Liver (tissue), 8 donors: ENCODE measurements at regions not wholly inside any gene's neighbourhood (a gene's known extent, or its start where the extent isn't known, plus 50 kb on each side); places are given as distances from the start of the nearest gene placed in this dataset.

Source experiments
- DNase-seq: peaks from one replicate; pipeline ENCODE4 v3.0.0-alpha.2; 2017; ENCODE audit warnings: low spot score
- H3K27ac ChIP-seq, 2 donors: one replicate each; pipeline ENCODE4 v1.7.0; 2013; ENCODE audit warnings: inconsistent platforms in 2 of 2, low read length in 2 of 2, control low read depth in 1 of 2, low read depth in 1 of 2, mild to moderate bottlenecking in 1 of 2
- H3K27me3 ChIP-seq, 4 donors: one replicate each; pipeline versions ENCODE4 v1.6.1 to v1.7.0; 2013; ENCODE audit warnings: low read length in 3 of 4, inconsistent platforms in 1 of 4, mild to moderate bottlenecking in 1 of 4, moderate library complexity in 1 of 4; ENCODE audit not compliant: control insufficient read depth in 4 of 4, insufficient read depth in 4 of 4
- H3K36me3 ChIP-seq, 4 donors: one replicate each; pipeline versions ENCODE4 v1.6.1 to v1.7.0; 2013; ENCODE audit warnings: low read length in 3 of 4, mild to moderate bottlenecking in 3 of 4, low read depth in 1 of 4, moderate library complexity in 1 of 4; ENCODE audit not compliant: control insufficient read depth in 4 of 4, insufficient read depth in 3 of 4
- H3K4me1 ChIP-seq, 4 donors: one replicate each; pipeline versions ENCODE4 v1.6.1 to v1.7.0; 2013; ENCODE audit warnings: low read length in 3 of 4, mild to moderate bottlenecking in 3 of 4, moderate library complexity in 1 of 4; ENCODE audit not compliant: control insufficient read depth in 4 of 4, insufficient read depth in 4 of 4
- H3K4me3 ChIP-seq, 3 donors: one replicate each; pipeline versions ENCODE4 v1.6.1 to v1.7.0; 2013; ENCODE audit warnings: low read length in 3 of 3, control low read depth in 1 of 3, low read depth in 1 of 3, mild to moderate bottlenecking in 1 of 3
- H3K9ac ChIP-seq, 2 donors: one replicate each; pipeline ENCODE4 v1.7.0; 2013; ENCODE audit warnings: low read length in 2 of 2, mild to moderate bottlenecking in 2 of 2, moderate library complexity in 2 of 2, control low read depth in 1 of 2, low read depth in 1 of 2
- H3K9me3 ChIP-seq, 4 donors: one replicate each; pipeline versions ENCODE4 v1.6.1 to v1.7.0; 2013; ENCODE audit warnings: low read length in 3 of 4; ENCODE audit not compliant: control insufficient read depth in 4 of 4
- EGR1 ChIP-seq, 2 donors: IDR thresholded peaks; 2 replicates each; pipeline ENCODE4 v1.6.1; 2016 to 2018; ENCODE audit warnings: antibody characterized with exemption in 2 of 2, low read depth in 2 of 2
- FOXA1 ChIP-seq: IDR thresholded peaks from 2 replicates; pipeline ENCODE4 v1.6.1; 2016; ENCODE audit warnings: antibody characterized with exemption
- FOXA2 ChIP-seq: IDR thresholded peaks from 2 replicates; pipeline ENCODE4 v1.6.1; 2016; ENCODE audit warnings: antibody characterized with exemption
- GABPA ChIP-seq, 2 donors: IDR thresholded peaks in 1 of 2; conservative IDR thresholded peaks in 1 of 2; 2 replicates each; pipeline ENCODE4 v1.6.1; 2016; ENCODE audit warnings: antibody characterized with exemption in 2 of 2, mild to moderate bottlenecking in 1 of 2, moderate library complexity in 1 of 2
- HNF4A ChIP-seq, 2 donors: conservative IDR thresholded peaks; 2 replicates each; pipeline ENCODE4 v1.6.1; 2016; ENCODE audit warnings: antibody characterized with exemption in 2 of 2, mild to moderate bottlenecking in 2 of 2
- HNF4G ChIP-seq: IDR thresholded peaks from 2 replicates; pipeline ENCODE4 v1.6.1; 2016; ENCODE audit warnings: antibody characterized with exemption
- JUND ChIP-seq, 2 donors: IDR thresholded peaks; 2 replicates each; pipeline ENCODE4 v1.6.1; 2016; ENCODE audit warnings: antibody characterized with exemption in 2 of 2
- NR2F2 ChIP-seq: IDR thresholded peaks from 2 replicates; pipeline ENCODE4 v1.6.1; 2016; ENCODE audit warnings: antibody characterized with exemption
- RAD21 ChIP-seq, 2 donors: IDR thresholded peaks; 2 replicates each; pipeline ENCODE4 v1.6.1; 2016; ENCODE audit warnings: antibody characterized with exemption in 2 of 2, mild to moderate bottlenecking in 2 of 2
- RXRA ChIP-seq, 2 donors: IDR thresholded peaks; 2 replicates each; pipeline ENCODE4 v1.6.1; 2017 to 2018; ENCODE audit warnings: antibody characterized with exemption in 2 of 2, mild to moderate bottlenecking in 1 of 2
- SP1 ChIP-seq: IDR thresholded peaks from 2 replicates; pipeline ENCODE4 v1.6.1; 2018; ENCODE audit warnings: antibody characterized with exemption, mild to moderate bottlenecking
- TAF1 ChIP-seq: conservative IDR thresholded peaks from 2 replicates; pipeline ENCODE4 v1.6.1; 2016; ENCODE audit warnings: antibody characterized with exemption, mild to moderate bottlenecking
- YY1 ChIP-seq: IDR thresholded peaks from 2 replicates; pipeline ENCODE4 v1.6.1; 2016; ENCODE audit warnings: antibody characterized with exemption, mild to moderate bottlenecking
- WGBS: extraction: QIAGEN DNeasy Blood & Tissue Kit; methylation state at CpG from one replicate; pipeline ENCODE4 v1.1.7; 2013; 5-methylcytosine and 5-hydroxymethylcytosine counted together
- TF ChIP-seq, protein P1 (sequence below): IDR thresholded peaks from 2 replicates; pipeline ENCODE4 v1.6.1; 2016; ENCODE audit warnings: antibody characterized with exemption, mild to moderate bottlenecking
- TF ChIP-seq, protein P2 (sequence below): IDR thresholded peaks from 2 replicates; pipeline ENCODE4 v1.6.1; 2016; ENCODE audit warnings: antibody characterized with exemption
- TF ChIP-seq, protein P3 (sequence below): IDR thresholded peaks from 2 replicates; pipeline ENCODE4 v1.6.1; 2016; ENCODE audit warnings: antibody characterized with exemption
- TF ChIP-seq, protein P4 (sequence below): IDR thresholded peaks from 2 replicates; pipeline ENCODE4 v1.6.1; 2016; ENCODE audit warnings: antibody characterized with exemption
- TF ChIP-seq, protein P5 (sequence below): fragments of 150-350 bp; IDR thresholded peaks from 2 replicates; pipeline ENCODE4 v1.5.1; 2017; ENCODE audit warnings: improper control_type of control experiment, low read depth, low read length; ENCODE audit not compliant: missing input control
- donor health status: healthy.
- donor health status: healthy.
- donor health status: healthy.
- donor health status: healthy.
- donor health status: healthy.

DNA sequence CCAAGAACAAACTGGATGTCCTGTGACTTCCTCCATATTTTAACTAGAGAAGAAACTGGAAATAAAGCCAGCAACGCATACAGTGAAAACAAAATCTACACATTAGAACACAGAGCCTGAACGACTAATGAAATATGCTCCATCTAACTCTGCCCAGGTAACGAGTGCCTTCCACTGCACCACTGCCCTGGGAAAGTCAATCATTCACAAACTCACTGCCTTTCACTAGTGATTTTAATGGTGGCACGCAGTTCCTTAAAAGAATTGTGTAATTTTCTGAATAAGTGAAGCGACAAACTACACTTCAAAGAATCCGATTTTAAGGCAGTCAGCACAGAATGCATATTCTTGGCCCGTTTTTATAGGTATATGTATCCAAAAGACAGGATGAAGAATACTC, 416.0 kb downstream of the SHQ1 start:
- no peaks in the 10 kb centered on the region for H3K27me3 ChIP-seq
- peaks cover 0 to 26% (median 0%) of the 10 kb centered on the region in 4 donors for H3K4me1 ChIP-seq
- no peak overlapping the region for H3K4me3 ChIP-seq

More for the DNA sequence above, 416.0 kb downstream of the SHQ1 start:
- Histone ChIP-seq H3K27ac (no peak overlapping the region), H3K9me3 (no peaks in the 10 kb centered on the region), H3K36me3 (peaks cover 0 to 2% (median 0%) of the 10 kb centered on the region in 4 donors), H3K9ac (no peak overlapping the region)
- no peak for DNase-seq
- 87% methylated on average over 7 of the region's 7 CpGs for WGBS
- TF ChIP-seq SP1, result no peak
- TF ChIP-seq, protein P1, sequence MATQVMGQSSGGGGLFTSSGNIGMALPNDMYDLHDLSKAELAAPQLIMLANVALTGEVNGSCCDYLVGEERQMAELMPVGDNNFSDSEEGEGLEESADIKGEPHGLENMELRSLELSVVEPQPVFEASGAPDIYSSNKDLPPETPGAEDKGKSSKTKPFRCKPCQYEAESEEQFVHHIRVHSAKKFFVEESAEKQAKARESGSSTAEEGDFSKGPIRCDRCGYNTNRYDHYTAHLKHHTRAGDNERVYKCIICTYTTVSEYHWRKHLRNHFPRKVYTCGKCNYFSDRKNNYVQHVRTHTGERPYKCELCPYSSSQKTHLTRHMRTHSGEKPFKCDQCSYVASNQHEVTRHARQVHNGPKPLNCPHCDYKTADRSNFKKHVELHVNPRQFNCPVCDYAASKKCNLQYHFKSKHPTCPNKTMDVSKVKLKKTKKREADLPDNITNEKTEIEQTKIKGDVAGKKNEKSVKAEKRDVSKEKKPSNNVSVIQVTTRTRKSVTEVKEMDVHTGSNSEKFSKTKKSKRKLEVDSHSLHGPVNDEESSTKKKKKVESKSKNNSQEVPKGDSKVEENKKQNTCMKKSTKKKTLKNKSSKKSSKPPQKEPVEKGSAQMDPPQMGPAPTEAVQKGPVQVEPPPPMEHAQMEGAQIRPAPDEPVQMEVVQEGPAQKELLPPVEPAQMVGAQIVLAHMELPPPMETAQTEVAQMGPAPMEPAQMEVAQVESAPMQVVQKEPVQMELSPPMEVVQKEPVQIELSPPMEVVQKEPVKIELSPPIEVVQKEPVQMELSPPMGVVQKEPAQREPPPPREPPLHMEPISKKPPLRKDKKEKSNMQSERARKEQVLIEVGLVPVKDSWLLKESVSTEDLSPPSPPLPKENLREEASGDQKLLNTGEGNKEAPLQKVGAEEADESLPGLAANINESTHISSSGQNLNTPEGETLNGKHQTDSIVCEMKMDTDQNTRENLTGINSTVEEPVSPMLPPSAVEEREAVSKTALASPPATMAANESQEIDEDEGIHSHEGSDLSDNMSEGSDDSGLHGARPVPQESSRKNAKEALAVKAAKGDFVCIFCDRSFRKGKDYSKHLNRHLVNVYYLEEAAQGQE, result no peak
- TF ChIP-seq HNF4G, result no peak
- TF ChIP-seq, protein P2, sequence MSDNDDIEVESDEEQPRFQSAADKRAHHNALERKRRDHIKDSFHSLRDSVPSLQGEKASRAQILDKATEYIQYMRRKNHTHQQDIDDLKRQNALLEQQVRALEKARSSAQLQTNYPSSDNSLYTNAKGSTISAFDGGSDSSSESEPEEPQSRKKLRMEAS, result no peak
- TF ChIP-seq GABPA (IDR thresholded peaks at IDR 0.05 in 1 of 2, conservative IDR thresholded peaks at IDR 0.05 in 1 of 2), result no peak
- no peak for TF ChIP-seq TAF1
- TF ChIP-seq, protein P3, sequence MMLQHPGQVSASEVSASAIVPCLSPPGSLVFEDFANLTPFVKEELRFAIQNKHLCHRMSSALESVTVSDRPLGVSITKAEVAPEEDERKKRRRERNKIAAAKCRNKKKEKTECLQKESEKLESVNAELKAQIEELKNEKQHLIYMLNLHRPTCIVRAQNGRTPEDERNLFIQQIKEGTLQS, result no peak
- no peak for TF ChIP-seq RAD21 (IDR thresholded peaks at IDR 0.05)
- TF ChIP-seq FOXA2, result no peak
- TF ChIP-seq, protein P4, sequence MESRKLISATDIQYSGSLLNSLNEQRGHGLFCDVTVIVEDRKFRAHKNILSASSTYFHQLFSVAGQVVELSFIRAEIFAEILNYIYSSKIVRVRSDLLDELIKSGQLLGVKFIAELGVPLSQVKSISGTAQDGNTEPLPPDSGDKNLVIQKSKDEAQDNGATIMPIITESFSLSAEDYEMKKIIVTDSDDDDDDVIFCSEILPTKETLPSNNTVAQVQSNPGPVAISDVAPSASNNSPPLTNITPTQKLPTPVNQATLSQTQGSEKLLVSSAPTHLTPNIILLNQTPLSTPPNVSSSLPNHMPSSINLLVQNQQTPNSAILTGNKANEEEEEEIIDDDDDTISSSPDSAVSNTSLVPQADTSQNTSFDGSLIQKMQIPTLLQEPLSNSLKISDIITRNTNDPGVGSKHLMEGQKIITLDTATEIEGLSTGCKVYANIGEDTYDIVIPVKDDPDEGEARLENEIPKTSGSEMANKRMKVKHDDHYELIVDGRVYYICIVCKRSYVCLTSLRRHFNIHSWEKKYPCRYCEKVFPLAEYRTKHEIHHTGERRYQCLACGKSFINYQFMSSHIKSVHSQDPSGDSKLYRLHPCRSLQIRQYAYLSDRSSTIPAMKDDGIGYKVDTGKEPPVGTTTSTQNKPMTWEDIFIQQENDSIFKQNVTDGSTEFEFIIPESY, result no peak
- no peak for TF ChIP-seq NR2F2
- TF ChIP-seq JUND (IDR thresholded peaks at IDR 0.05), result no peak
- no peak for TF ChIP-seq HNF4A (conservative IDR thresholded peaks at IDR 0.05)
- no peak for TF ChIP-seq YY1
- TF ChIP-seq EGR1 (IDR thresholded peaks at IDR 0.05; ENCODE audit: low read depth in 2 of 2), result no peak
- no peak for TF ChIP-seq RXRA (IDR thresholded peaks at IDR 0.05)
- no peak for TF ChIP-seq FOXA1
- TF ChIP-seq, protein P5, sequence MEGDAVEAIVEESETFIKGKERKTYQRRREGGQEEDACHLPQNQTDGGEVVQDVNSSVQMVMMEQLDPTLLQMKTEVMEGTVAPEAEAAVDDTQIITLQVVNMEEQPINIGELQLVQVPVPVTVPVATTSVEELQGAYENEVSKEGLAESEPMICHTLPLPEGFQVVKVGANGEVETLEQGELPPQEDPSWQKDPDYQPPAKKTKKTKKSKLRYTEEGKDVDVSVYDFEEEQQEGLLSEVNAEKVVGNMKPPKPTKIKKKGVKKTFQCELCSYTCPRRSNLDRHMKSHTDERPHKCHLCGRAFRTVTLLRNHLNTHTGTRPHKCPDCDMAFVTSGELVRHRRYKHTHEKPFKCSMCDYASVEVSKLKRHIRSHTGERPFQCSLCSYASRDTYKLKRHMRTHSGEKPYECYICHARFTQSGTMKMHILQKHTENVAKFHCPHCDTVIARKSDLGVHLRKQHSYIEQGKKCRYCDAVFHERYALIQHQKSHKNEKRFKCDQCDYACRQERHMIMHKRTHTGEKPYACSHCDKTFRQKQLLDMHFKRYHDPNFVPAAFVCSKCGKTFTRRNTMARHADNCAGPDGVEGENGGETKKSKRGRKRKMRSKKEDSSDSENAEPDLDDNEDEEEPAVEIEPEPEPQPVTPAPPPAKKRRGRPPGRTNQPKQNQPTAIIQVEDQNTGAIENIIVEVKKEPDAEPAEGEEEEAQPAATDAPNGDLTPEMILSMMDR, result no peak
